Hypothalamus (tissue), 51 donors: ENCODE measurements at regions not wholly inside any gene's neighbourhood (a gene's known extent, or its start where the extent isn't known, plus 50 kb on each side); places are given as distances from the start of the nearest gene placed in this dataset.
"Not testable (repeated sequence)": the region's sequence is repeated elsewhere in the genome, so short reads cannot be mapped to it uniquely, and the experiment has no call there.

Source experiments
- DNase-seq, 51 donors: peaks; one replicate each; lab custom pipeline; 2025; lab: John Stamatoyannopoulos, UW

- no peak for DNase-seq
These were observed 96.1 kb upstream of the DPT start for GRCh38 chr1:168825129-168825528.

- DNase-seq: no peak
These were observed 96.8 kb upstream of the DPT start for GRCh38 chr1:168825820-168826219.

- no peak for DNase-seq
These were observed 97.3 kb upstream of the DPT start for GRCh38 chr1:168826269-168826668.

- DNase-seq: no peak
These were observed 98.6 kb upstream of the DPT start for GRCh38 chr1:168827557-168827956.

- DNase-seq: no peak
These were observed 100.9 kb upstream of the DPT start for GRCh38 chr1:168829876-168830275.

- no peak for DNase-seq
These were observed 101.6 kb upstream of the DPT start for GRCh38 chr1:168830562-168830961.

GRCh38 chr1:168832661-168833060 is 103.7 kb upstream of the DPT start:
- no peak for DNase-seq

GRCh38 chr1:168833362-168833761 is 104.4 kb upstream of the DPT start:
- DNase-seq: no peak

- DNase-seq: no peak
These were observed 104.8 kb upstream of the DPT start for GRCh38 chr1:168833801-168834224.

GRCh38 chr1:168834225-168834872 is 105.3 kb upstream of the DPT start:
- no peak for DNase-seq

GRCh38 chr1:168835176-168835575 is 106.2 kb upstream of the DPT start:
- no peak for DNase-seq

GRCh38 chr1:168835791-168836190 is 106.8 kb upstream of the DPT start:
- DNase-seq: no peak

GRCh38 chr1:168836469-168836868 is 107.5 kb upstream of the DPT start:
- DNase-seq: no peak

GRCh38 chr1:168837230-168837629 is 108.2 kb upstream of the DPT start:
- not testable (repeated sequence) for DNase-seq

GRCh38 chr1:168842306-168842705 is 113.3 kb upstream of the DPT start:
- no peak for DNase-seq

- no peak for DNase-seq
These were observed 113.9 kb upstream of the DPT start for GRCh38 chr1:168842916-168843315.

GRCh38 chr1:168843401-168843800 is 114.4 kb upstream of the DPT start:
- DNase-seq: no peak

- peak in 1 of 51 donors; percentile 17 for DNase-seq
These were observed 114.9 kb upstream of the DPT start for GRCh38 chr1:168843950-168844349.

- no peak for DNase-seq
These were observed 116.1 kb upstream of the DPT start for GRCh38 chr1:168845140-168845539.

- DNase-seq: peak in 1 of 51 donors; percentile 42
These were observed 119.0 kb upstream of the DPT start for GRCh38 chr1:168848051-168848450.

- DNase-seq: no peak
These were observed 132.5 kb upstream of the DPT start for GRCh38 chr1:168861421-168862004.

GRCh38 chr1:168863772-168864171 is 134.8 kb upstream of the DPT start:
- DNase-seq: no peak

GRCh38 chr1:168864266-168864665 is 135.3 kb upstream of the DPT start:
- no peak for DNase-seq
